ENCODE measurements at regions not wholly inside any gene's neighbourhood (a gene's known extent, or its start where the extent isn't known, plus 50 kb on each side); places are given as distances from the start of the nearest gene placed in this dataset.
"Not testable (repeated sequence)": the region's sequence is repeated elsewhere in the genome, so short reads cannot be mapped to it uniquely, and the experiment has no call there.

- TF ChIP-seq CTCF, POLR2A (IDR thresholded peaks at IDR 0.05): not testable (repeated sequence)
Observed at GRCh38 chr2:238514024-238514423, 87.3 kb downstream of the ASB1 start.
